ENCODE measurements at regions not wholly inside any gene's neighbourhood (a gene's known extent, or its start where the extent isn't known, plus 50 kb on each side); places are given as distances from the start of the nearest gene placed in this dataset.

- ChIA-PET CTCF (no interaction called here), POLR2A (no interaction called here)
- H3K4me3 ChIP-seq (ENCODE audit: low read depth, low read length) = no peak overlapping the region
- DNase-seq (ENCODE audit: low read depth, low spot score) = no peak
- TF ChIP-seq CTCF (IDR thresholded peaks at IDR 0.05; ENCODE audit: insufficient read depth, low read length, missing control alignments) = no peak
These were observed 139.3 kb upstream of the IRX3 start for GRCh38 chr16:54425681-54426552.

- TF ChIP-seq CTCF (IDR thresholded peaks at IDR 0.05; ENCODE audit: insufficient read depth, low read length, missing control alignments) = no peak
- ChIA-PET POLR2A (interaction anchor here (0.9 kb wide), 1 partner anchor 522 kb away, joined by 3 read pairs; no protein-coding TSS in a partner anchor), CTCF (no interaction called here)
- no peak overlapping the region for H3K4me3 ChIP-seq (ENCODE audit: low read depth, low read length)
- no peak for DNase-seq (ENCODE audit: low read depth, low spot score)
These were observed 138.5 kb upstream of the IRX3 start for GRCh38 chr16:54425068-54425467.

- no peak for TF ChIP-seq CTCF (IDR thresholded peaks at IDR 0.05; ENCODE audit: insufficient read depth, low read length, missing control alignments)
- DNase-seq (ENCODE audit: low read depth, low spot score) = no peak
- ChIA-PET CTCF (interaction anchor here (1.3 kb wide), 1 partner anchor 21 kb away, joined by 5 read pairs; no protein-coding TSS in a partner anchor), POLR2A (no interaction called here)
- no peak overlapping the region for H3K4me3 ChIP-seq (ENCODE audit: low read depth, low read length)
These were observed 137.5 kb upstream of the IRX3 start for GRCh38 chr16:54424043-54424451.

- ChIA-PET POLR2A (no interaction called here), CTCF (no interaction called here)
- no peak for TF ChIP-seq CTCF (IDR thresholded peaks at IDR 0.05; ENCODE audit: insufficient read depth, low read length, missing control alignments)
- DNase-seq (ENCODE audit: low read depth, low spot score) = no peak
- no peak overlapping the region for H3K4me3 ChIP-seq (ENCODE audit: low read depth, low read length)
These were observed 136.0 kb upstream of the IRX3 start for GRCh38 chr16:54422569-54422978.

- POLR2A ChIA-PET = no interaction called here
- CTCF ChIA-PET = no interaction called here
- no peak overlapping the region for H3K4me3 ChIP-seq (ENCODE audit: low read depth, low read length)
- no peak for DNase-seq (ENCODE audit: low read depth, low spot score)
- TF ChIP-seq CTCF (IDR thresholded peaks at IDR 0.05; ENCODE audit: insufficient read depth, low read length, missing control alignments) = no peak
These were observed 135.6 kb upstream of the IRX3 start for GRCh38 chr16:54422159-54422558.

GRCh38 chr16:54421220-54421619 lies 134.6 kb upstream of the IRX3 start:
- CTCF ChIA-PET = no interaction called here
- POLR2A ChIA-PET = no interaction called here
- no peak for TF ChIP-seq CTCF (IDR thresholded peaks at IDR 0.05; ENCODE audit: insufficient read depth, low read length, missing control alignments)
- DNase-seq (ENCODE audit: low read depth, low spot score) = no peak
- no peak overlapping the region for H3K4me3 ChIP-seq (ENCODE audit: low read depth, low read length)
